ENCODE measurements at regions not wholly inside any gene's neighbourhood (a gene's known extent, or its start where the extent isn't known, plus 50 kb on each side); places are given as distances from the start of the nearest gene placed in this dataset.

- no peaks in the 10 kb centered on the region for H3K36me3 ChIP-seq (ENCODE audit: control insufficient read depth, insufficient read depth, low read length)
- H3K4me3 ChIP-seq (ENCODE audit: extremely low read depth, insufficient read depth, low read length, poor library complexity, severe bottlenecking): no peak overlapping the region
- H3K27ac ChIP-seq (ENCODE audit: low read depth, low read length, severe bottlenecking): no peak overlapping the region
- WGBS, 2 experiments (ENCODE audit: insufficient coverage in 2 of 2): 80 to 82% methylated on average over 13 of the region's 13 CpGs
- H3K4me1 ChIP-seq (ENCODE audit: control insufficient read depth, insufficient read depth, low read length, poor library complexity, severe bottlenecking): peaks cover 17% of the 10 kb centered on the region
- no peaks in the 10 kb centered on the region for H3K9me3 ChIP-seq (ENCODE audit: control insufficient read depth, low read length)
Observed at GRCh38 chr15:77540312-77541060, 92.2 kb downstream of the LINGO1 start.

DNA sequence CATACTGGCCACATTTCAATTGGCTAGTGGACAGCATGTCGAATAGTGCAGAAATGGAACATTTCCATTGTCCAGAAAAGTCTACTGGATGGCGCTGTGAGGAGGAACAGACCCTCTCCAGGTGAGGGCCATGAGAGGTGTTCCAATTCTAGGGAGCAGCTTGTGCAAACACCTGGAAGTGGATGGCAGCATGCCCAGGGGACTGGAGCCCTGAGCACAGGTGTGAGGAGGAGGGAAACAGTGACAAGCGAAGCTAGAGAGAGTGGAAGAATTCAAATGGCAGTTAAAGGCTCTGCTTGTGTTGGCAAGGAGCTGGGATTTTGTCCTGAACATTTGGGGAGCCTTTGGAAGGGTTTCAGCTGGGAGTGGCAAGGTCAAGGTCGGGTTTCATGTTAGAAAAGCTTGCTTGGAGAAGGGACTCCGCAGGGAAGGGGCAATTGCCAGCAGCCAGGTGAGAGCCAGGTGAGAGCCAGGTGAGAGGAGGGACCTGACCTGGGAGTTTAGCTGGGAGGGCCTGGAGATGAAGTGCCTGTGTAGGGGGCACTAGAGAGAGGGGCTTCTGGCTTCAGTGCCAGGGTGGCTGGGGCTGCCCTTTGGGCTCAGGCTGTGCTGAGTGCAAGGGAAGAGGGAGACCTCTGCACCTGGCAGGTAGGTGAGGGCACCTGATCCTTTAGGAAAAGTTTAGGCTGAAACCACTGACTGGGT is 93.8 kb downstream of the LINGO1 start:
- Histone ChIP-seq H3K27ac (ENCODE audit: low read depth, low read length, severe bottlenecking) (no peak overlapping the region), H3K4me3 (ENCODE audit: extremely low read depth, insufficient read depth, low read length, poor library complexity, severe bottlenecking) (no peak overlapping the region), H3K4me1 (ENCODE audit: control insufficient read depth, insufficient read depth, low read length, poor library complexity, severe bottlenecking) (peaks cover 13% of the 10 kb centered on the region), H3K9me3 (ENCODE audit: control insufficient read depth, low read length) (no peaks in the 10 kb centered on the region), H3K36me3 (ENCODE audit: control insufficient read depth, insufficient read depth, low read length) (no peaks in the 10 kb centered on the region)
- WGBS, 2 experiments (ENCODE audit: insufficient coverage in 2 of 2): 80 to 86% methylated on average over 4 to 5 of the region's 5 CpGs

DNA sequence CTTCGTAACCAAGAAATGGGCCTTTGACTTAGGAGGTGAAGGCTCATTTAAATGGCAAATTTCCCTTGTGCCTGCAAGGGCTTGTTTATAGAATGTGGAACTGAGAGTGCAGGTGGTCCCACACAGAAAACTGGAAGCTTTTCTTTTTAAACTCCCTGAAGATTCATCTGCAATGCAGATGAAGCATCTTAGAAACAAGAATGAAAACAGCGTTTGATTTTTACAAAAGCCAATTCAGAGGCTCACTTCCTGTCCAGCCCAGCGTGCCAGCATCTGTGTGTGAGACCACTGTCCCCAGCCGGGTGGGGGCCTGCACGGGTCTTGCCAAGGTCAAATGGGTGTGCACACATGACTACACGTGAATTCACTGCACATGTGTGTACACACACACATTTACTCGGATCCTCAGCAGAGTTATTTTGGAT is 94.7 kb downstream of the LINGO1 start:
- Histone ChIP-seq H3K36me3 (ENCODE audit: control insufficient read depth, insufficient read depth, low read length) (no peaks in the 10 kb centered on the region), H3K4me3 (ENCODE audit: extremely low read depth, insufficient read depth, low read length, poor library complexity, severe bottlenecking) (no peak overlapping the region), H3K27ac (ENCODE audit: low read depth, low read length, severe bottlenecking) (no peak overlapping the region), H3K4me1 (ENCODE audit: control insufficient read depth, insufficient read depth, low read length, poor library complexity, severe bottlenecking) (peaks cover 11% of the 10 kb centered on the region), H3K9me3 (ENCODE audit: control insufficient read depth, low read length) (no peaks in the 10 kb centered on the region)
- WGBS, 2 experiments (ENCODE audit: insufficient coverage in 2 of 2): 67 to 78% methylated on average over 6 to 7 of the region's 7 CpGs

DNA sequence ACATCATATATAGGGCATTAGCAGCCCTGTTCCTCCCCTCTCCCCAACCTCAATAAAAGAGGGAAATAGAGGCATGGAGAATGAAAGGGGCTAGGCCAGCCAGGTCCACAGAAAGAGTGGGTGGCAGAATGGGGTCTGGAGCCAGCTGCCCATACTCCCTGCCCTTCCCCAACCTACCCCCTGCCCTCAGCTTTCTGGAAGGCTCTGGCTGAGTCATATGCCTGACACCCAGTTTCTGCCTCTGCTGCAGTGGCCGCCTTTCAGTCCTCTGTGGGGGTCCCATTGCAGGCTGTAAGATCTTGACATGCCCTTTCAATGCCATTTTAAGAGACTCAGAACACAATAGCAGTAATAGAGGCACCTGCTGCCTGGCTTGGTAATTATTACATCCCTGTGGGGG is 95.7 kb downstream of the LINGO1 start:
- WGBS, 2 experiments (ENCODE audit: insufficient coverage in 2 of 2): 50 to 100% methylated on average over 1 of the region's 1 CpG
- no peak overlapping the region for H3K27ac ChIP-seq (ENCODE audit: low read depth, low read length, severe bottlenecking)
- no peaks in the 10 kb centered on the region for H3K36me3 ChIP-seq (ENCODE audit: control insufficient read depth, insufficient read depth, low read length)
- H3K9me3 ChIP-seq (ENCODE audit: control insufficient read depth, low read length): no peaks in the 10 kb centered on the region
- H3K4me3 ChIP-seq (ENCODE audit: extremely low read depth, insufficient read depth, low read length, poor library complexity, severe bottlenecking): no peak overlapping the region
- H3K4me1 ChIP-seq (ENCODE audit: control insufficient read depth, insufficient read depth, low read length, poor library complexity, severe bottlenecking): peaks cover 4% of the 10 kb centered on the region

DNA sequence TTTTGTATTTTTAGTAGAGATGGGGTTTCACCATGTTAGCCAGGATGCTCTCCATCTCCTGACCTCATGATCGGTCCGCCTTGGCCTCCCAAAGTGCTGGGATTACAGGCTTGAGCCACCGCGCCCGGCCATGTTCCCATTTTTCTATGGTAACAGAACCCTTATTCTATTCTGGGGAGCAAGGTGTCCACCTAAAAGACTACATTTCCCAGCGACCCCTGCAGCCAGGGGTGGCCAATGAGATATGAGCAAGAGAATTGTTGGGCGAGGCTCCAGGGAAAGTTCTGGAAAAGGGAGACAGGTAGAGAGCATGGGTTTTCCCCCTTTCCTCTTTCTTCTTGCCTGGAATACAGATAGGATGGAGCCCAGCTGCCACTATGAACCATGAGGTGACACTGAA is 96.9 kb downstream of the LINGO1 start:
- Histone ChIP-seq H3K4me3 (ENCODE audit: extremely low read depth, insufficient read depth, low read length, poor library complexity, severe bottlenecking) (no peak overlapping the region), H3K36me3 (ENCODE audit: control insufficient read depth, insufficient read depth, low read length) (no peaks in the 10 kb centered on the region), H3K4me1 (ENCODE audit: control insufficient read depth, insufficient read depth, low read length, poor library complexity, severe bottlenecking) (no peaks in the 10 kb centered on the region), H3K27ac (ENCODE audit: low read depth, low read length, severe bottlenecking) (no peak overlapping the region), H3K9me3 (ENCODE audit: control insufficient read depth, low read length) (no peaks in the 10 kb centered on the region)
- WGBS, 2 experiments (ENCODE audit: insufficient coverage in 2 of 2): 95 to 100% methylated on average over 5 to 6 of the region's 7 CpGs

All from mesodermal cell (in vitro differentiated cells).